Endothelial cell of hepatic sinusoid (primary cell): ENCODE measurements at regions not wholly inside any gene's neighbourhood (a gene's known extent, or its start where the extent isn't known, plus 50 kb on each side); places are given as distances from the start of the nearest gene placed in this dataset.

Experiments used
- in situ Hi-C: cut with HindIII; loops from 2 replicates; pipeline ENCODE4 v1.10.0; 2017; ENCODE audit warnings: low sequenced_read_pairs

- in situ Hi-C loops = no loop called here
These were observed 100.0 kb upstream of the TNRC6C start for GRCh38 chr17:77858291-77859034.

GRCh38 chr17:77859035-77859810 is 99.3 kb upstream of the TNRC6C start:
- in situ Hi-C loops = no loop called here

- in situ Hi-C loops = no loop called here
These were observed 97.3 kb upstream of the TNRC6C start for GRCh38 chr17:77861133-77861695.

GRCh38 chr17:77861981-77862645 is 96.4 kb upstream of the TNRC6C start:
- in situ Hi-C loops = no loop called here

GRCh38 chr17:77862890-77863813 is 95.4 kb upstream of the TNRC6C start:
- in situ Hi-C loops = no loop called here

- in situ Hi-C loops = no loop called here
These were observed 94.7 kb upstream of the TNRC6C start for GRCh38 chr17:77863814-77864161.

- in situ Hi-C loops = no loop called here
These were observed 94.0 kb upstream of the TNRC6C start for GRCh38 chr17:77864234-77865111.

- in situ Hi-C loops = no loop called here
These were observed 93.3 kb upstream of the TNRC6C start for GRCh38 chr17:77865112-77865611.

- in situ Hi-C loops = no loop called here
These were observed 92.8 kb upstream of the TNRC6C start for GRCh38 chr17:77865716-77866115.

- in situ Hi-C loops = no loop called here
These were observed 91.2 kb upstream of the TNRC6C start for GRCh38 chr17:77867308-77867781.

GRCh38 chr17:77867976-77868713 is 90.4 kb upstream of the TNRC6C start:
- in situ Hi-C loops = no loop called here

- in situ Hi-C loops = no loop called here
These were observed 89.4 kb upstream of the TNRC6C start for GRCh38 chr17:77869041-77869599.

GRCh38 chr17:77869665-77870132 is 88.8 kb upstream of the TNRC6C start:
- in situ Hi-C loops = loop anchor here (5.0 kb wide), 1 partner anchor 57 kb away; no protein-coding TSS in a partner anchor

GRCh38 chr17:77872199-77872598 is 86.3 kb upstream of the TNRC6C start:
- in situ Hi-C loops = loop anchor here (5.0 kb wide), 1 partner anchor 60 kb away; no protein-coding TSS in a partner anchor

- in situ Hi-C loops = loop anchor here (5.0 kb wide), 1 partner anchor 61 kb away; no protein-coding TSS in a partner anchor
These were observed 85.6 kb upstream of the TNRC6C start for GRCh38 chr17:77872714-77873499.

GRCh38 chr17:77873500-77874302 is 84.8 kb upstream of the TNRC6C start:
- in situ Hi-C loops = loop anchor here (5.0 kb wide), 1 partner anchor 61 kb away; no protein-coding TSS in a partner anchor
